GM12891 (cell line): ENCODE measurements at regions not wholly inside any gene's neighbourhood (a gene's known extent, or its start where the extent isn't known, plus 50 kb on each side); places are given as distances from the start of the nearest gene placed in this dataset.

Source experiments
- DNase-seq: peaks from one replicate; pipeline ENCODE4 v3.0.0; 2011; ENCODE audit warnings: low spot score; ENCODE audit not compliant: insufficient read length
- FAIRE-seq: peaks from 2 replicates; lab custom pipeline; 2011; peaks lifted over from hg19 to GRCh38; lab: Jason Lieb, UNC
- PAX5 ChIP-seq: IDR thresholded peaks from 2 replicates; pipeline ENCODE4 v1.6.1; 2011; ENCODE audit warnings: low read length, moderate library complexity, mild to moderate bottlenecking; ENCODE audit not compliant: insufficient read depth, severe bottlenecking
- POLR2A ChIP-seq: IDR thresholded peaks from 2 replicates; pipeline ENCODE4 v1.6.1; 2011; ENCODE audit warnings: low read depth, low read length, control low read depth
- POLR2AphosphoS5 ChIP-seq: IDR thresholded peaks from 2 replicates; pipeline ENCODE4 v1.6.1; 2011; ENCODE audit warnings: low read depth, low read length, control low read depth
- POU2F2 ChIP-seq: IDR thresholded peaks from 2 replicates; pipeline ENCODE4 v1.6.1; 2011; ENCODE audit warnings: low read depth, mild to moderate bottlenecking, control low read depth, low read length, moderate library complexity
- SPI1 ChIP-seq: IDR thresholded peaks from 2 replicates; pipeline ENCODE4 v1.6.1; 2011; ENCODE audit warnings: low read depth, low read length, control low read depth
- TAF1 ChIP-seq: IDR thresholded peaks from 2 replicates; pipeline ENCODE4 v1.6.1; 2011; ENCODE audit warnings: low read depth, low read length, control low read depth

DNA sequence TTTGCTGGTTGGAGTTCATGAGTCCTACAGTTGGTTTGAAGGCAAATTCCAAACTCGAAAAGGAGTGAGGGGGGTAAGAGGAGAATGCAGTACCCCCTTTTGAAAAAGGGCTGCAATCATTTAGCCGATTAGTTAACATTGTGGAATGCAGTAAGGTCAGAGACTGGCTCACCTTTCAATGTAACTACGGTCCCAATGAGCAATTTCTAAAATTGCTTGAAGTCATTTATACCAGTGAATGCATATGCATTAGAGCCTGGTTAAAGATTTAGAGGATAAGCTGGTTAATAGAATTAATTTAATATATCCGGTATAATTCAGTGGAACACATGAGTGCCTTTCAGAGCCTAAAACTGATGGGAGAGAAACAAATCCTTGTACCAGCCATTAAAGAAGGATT is 172.6 kb upstream of the PAPPA start:
- no peak for FAIRE-seq
- TF ChIP-seq POU2F2 (no peak), POLR2A (no peak), POLR2AphosphoS5 (no peak), SPI1 (no peak), TAF1 (no peak), PAX5 (no peak)
- no peak for DNase-seq

DNA sequence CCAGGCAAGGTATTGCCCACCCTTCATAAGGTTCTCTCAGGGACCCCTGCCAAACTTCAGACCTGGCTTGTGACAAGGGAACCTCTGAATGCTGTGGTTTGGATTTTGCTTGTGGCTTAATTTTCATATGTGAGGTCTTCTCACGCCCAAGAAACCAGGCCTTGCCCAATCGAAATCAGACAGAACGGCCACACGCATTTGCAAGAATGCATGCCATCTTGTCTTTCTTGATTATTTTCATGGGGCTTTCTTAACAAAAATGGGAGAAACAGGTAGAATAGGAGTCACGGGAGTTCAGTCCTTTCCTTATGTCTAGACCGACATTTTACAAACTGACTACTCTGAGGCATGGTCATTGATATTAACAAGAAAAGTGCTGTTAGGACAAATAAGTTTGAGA is 170.2 kb upstream of the PAPPA start:
- no peak for FAIRE-seq
- no peak for DNase-seq
- TF ChIP-seq POU2F2, result no peak
- TF ChIP-seq POLR2AphosphoS5, result no peak
- TF ChIP-seq POLR2A, result no peak
- no peak for TF ChIP-seq TAF1
- TF ChIP-seq PAX5, result no peak
- no peak for TF ChIP-seq SPI1

DNA sequence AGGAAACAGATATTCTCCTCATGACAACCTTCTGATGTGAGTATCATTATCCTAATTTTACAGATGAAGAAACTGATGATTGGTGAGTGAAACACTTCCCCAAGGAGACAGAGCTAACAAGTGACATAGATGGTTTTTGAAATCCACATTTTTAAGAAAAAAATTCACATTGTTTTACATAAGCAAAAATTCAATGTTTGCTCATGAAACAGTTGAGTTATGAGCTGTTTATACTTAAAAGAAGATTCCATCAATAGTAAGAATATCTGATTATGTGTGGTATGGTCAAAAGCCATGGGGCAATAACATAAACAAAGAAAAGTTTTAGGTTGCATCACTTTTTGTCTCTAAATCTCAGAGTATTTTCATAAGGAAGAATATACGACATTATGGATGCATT is 167.9 kb upstream of the PAPPA start:
- TF ChIP-seq TAF1, result no peak
- TF ChIP-seq POLR2A, result no peak
- TF ChIP-seq PAX5, result no peak
- TF ChIP-seq SPI1, result no peak
- TF ChIP-seq POLR2AphosphoS5, result no peak
- no peak for TF ChIP-seq POU2F2
- DNase-seq, result no peak
- no peak for FAIRE-seq

DNA sequence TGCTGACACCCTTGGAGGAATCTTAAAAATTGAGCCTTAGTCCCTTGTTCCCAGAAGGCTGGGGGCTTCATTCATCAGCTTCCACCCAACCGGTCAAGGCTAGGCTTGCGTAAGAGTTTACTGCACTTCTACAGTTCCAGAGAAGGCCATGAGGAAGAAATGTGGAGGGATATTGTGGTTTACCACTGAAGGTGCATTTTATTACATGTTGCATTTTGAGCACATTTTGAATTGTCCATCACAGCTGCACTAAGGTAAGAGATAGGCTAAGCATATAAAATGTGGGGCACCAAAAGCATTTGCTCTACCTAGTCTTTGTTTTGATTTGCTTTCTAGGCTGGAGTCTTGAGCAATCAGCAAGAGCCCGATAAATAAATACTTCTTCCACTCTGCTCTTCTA is 167.1 kb upstream of the PAPPA start:
- FAIRE-seq (no peak), DNase-seq (no peak)
- TF ChIP-seq POU2F2, result no peak
- no peak for TF ChIP-seq PAX5
- no peak for TF ChIP-seq POLR2AphosphoS5
- no peak for TF ChIP-seq POLR2A
- TF ChIP-seq TAF1, result no peak
- TF ChIP-seq SPI1, result no peak

DNA sequence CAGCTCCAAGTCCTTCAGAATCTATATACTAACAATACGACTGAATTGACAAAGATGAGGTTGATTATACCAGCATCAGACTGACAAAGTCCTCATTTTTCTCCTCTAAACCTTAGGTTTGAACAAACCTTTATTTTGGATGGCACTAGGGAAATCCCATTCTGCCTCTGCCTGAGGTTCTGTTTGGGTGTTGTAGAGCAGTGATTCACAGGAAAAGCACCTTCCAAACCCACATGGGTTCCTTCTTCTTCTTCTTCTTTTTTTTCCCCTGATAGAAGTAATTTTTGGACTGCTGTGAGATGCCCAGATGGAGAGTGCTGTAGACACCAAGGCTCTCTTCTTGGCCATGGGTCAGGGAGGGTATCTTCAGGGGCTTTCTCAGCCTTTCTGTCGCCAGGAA is 164.9 kb upstream of the PAPPA start:
- FAIRE-seq, result no peak
- TF ChIP-seq TAF1, result no peak
- TF ChIP-seq POLR2AphosphoS5, result no peak
- DNase-seq, result no peak

DNA sequence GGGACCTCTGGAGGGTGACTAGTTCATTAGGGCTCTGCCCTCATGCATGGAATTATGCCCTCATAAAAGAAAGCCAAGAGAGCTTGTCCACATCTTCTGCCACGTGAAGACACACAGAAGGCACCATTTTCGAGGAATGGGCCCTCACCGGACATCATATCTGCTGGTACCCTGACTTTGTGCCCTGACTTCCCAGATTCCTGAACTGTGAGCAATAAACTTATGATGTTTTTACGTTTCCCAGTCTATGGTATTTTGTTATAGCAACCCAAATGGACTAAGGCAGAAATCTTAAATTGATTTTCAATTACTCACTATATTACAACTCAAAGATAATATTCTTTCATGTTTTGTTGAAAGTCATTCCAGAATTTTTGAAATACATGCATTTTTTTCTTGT is 163.8 kb upstream of the PAPPA start:
- no peak for TF ChIP-seq POU2F2
- FAIRE-seq (no peak), DNase-seq (no peak)

DNA sequence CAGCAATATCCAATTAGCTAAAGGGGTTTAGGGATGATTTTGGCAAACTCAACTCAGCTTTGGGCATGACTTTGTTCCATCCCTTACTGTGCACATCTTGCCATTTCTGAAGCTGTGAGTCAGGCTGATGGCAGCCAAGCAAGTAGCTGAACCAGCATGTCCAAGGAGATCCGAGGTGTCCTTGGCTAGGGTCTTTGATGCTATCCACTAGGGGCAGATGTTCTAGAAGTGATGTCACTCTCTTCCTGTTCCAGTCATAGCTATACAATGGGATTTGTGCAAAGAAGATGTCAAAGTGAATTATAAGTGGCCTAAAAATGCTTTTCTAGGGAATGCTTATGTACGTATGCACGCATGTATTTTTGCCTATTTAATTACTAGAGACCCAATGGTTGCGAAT is 160.8 kb upstream of the PAPPA start:
- FAIRE-seq (no peak), DNase-seq (no peak)
- no peak for TF ChIP-seq PAX5
- TF ChIP-seq TAF1, result no peak
- TF ChIP-seq POLR2A, result no peak
- no peak for TF ChIP-seq SPI1
- TF ChIP-seq POU2F2, result no peak
- no peak for TF ChIP-seq POLR2AphosphoS5

DNA sequence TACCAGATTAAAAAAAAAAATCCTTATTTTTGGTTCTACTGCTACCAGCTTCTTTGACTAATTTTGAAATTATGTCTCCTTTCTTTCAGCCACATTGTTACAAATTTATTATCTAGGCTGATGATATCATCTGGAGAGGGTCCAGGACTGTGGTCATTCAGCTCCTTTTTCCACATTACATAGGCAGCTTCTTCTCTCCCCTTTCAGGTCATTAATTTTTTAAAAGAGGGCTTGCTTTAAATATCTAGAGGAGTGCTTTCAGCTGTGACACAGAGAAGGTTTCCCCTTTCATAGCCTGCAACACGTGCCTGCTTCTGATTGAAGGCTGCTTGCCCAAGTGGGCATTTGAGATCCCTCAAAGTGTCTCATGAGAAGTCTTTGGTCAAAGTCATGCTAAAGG is 155.7 kb upstream of the PAPPA start:
- FAIRE-seq (no peak), DNase-seq (no peak)
- TF ChIP-seq PAX5 (no peak), SPI1 (no peak), POLR2AphosphoS5 (no peak)

DNA sequence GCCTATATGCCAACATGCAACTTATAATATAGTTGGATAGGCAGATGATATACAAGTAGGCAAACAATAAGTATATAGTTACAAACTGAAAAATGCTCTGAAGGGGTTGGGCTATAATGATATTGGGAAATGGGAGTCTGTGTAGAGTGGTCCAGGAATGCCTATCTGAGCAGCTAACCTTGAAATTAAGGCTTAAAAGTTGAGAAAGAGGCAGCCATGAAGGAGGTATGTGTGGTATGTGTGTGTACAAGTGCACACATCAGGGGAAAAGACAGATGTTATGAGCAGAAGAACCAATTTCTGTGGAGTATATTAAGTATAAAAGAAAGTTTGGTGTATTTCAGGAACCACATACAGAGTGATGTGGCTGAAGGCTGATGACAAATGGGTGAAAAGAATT is 154.9 kb upstream of the PAPPA start:
- DNase-seq (no peak), FAIRE-seq (no peak)
- TF ChIP-seq TAF1 (no peak), POLR2AphosphoS5 (no peak), PAX5 (no peak), SPI1 (no peak), POU2F2 (no peak), POLR2A (no peak)

DNA sequence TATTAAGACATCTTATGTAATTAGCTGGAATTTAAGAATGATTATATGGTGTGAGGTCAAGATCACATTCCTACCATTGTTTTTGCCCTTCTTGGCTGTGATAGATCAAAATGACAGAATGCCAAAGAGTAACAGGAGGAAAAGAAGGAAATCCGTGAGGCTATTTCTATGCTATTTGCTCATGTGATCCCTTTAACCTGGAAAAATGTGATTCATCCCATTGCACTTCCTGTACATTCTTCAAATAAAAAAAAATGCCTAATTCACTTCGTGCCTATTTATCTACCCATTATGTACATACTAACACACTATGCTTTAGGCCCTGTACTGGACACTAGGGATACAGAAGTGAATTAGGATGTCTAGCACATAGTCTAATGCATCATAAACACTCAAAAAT is 154.1 kb upstream of the PAPPA start:
- no peak for DNase-seq
- TF ChIP-seq TAF1 (no peak), POU2F2 (no peak), SPI1 (no peak), PAX5 (no peak), POLR2AphosphoS5 (no peak), POLR2A (no peak)
- FAIRE-seq, result no peak
